NCI-H2029 (cell line): ENCODE measurements at regions not wholly inside any gene's neighbourhood (a gene's known extent, or its start where the extent isn't known, plus 50 kb on each side); places are given as distances from the start of the nearest gene placed in this dataset.
"Not testable (repeated sequence)": the region's sequence is repeated elsewhere in the genome, so short reads cannot be mapped to it uniquely, and the experiment has no call there.

ENCODE experiments used
- DNase-seq: peaks from one replicate; lab custom pipeline; 2025; lab: John Stamatoyannopoulos, UW

DNA sequence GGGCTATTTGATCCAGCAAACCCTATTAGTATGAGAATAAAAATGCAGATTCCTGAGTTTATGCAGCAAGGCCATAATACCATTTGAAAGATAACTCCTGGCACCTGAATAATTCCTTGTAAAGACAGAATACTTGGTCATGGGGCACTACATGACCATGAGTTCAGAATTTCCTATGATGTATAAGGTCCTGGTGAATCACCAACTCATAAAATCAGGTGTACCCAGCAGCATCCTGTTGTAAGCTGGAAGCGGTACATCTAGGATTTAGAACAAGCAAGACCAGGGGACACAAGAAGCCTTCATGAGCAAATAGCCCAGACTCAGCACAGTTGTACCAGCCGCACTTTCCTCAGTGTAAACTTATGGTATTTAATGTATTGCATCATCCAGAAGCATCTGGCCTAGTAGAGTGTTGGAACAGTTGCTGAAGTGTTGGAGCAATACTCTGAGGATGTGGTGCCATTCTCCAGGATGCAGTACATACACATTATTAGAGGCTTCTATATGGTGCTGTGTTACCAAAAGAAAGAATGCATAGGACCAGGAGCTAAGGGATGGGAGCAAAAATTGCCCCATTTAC, 233.4 kb downstream of the SQOR start:
- no peak for DNase-seq

DNA sequence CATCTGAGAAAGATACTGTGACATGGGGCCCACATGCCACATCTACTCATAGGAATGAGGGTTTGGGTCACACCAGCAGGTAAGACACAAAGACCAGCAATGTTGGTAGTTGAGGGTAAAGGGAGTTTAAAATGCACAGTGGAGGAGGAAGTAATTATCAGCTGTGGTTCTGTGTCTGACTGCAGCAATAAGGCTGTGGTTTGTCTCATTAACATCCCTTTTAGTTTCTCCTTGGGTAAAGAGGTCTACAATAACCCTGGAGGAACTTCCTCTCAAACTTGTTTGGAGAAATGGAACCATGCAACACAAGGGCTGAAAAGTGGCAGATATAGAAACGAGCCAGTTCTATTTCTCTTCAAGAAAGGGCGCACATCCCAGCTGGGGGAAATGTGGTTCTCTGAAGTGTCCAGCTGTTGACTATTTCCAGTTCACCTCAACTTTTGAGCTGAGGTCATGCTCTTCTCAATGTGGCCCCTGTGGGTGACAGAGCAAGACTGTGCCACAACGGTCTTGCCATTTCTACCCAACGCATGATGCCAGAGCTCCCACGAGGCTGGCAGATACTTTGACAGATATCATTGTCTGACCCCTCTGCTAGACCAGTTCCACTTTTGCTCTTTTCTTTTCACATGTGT, 234.3 kb downstream of the SQOR start:
- DNase-seq = no peak

- no peak for DNase-seq
Observed at GRCh38 chr15:45871121-45871855, 236.5 kb downstream of the SQOR start.

DNA sequence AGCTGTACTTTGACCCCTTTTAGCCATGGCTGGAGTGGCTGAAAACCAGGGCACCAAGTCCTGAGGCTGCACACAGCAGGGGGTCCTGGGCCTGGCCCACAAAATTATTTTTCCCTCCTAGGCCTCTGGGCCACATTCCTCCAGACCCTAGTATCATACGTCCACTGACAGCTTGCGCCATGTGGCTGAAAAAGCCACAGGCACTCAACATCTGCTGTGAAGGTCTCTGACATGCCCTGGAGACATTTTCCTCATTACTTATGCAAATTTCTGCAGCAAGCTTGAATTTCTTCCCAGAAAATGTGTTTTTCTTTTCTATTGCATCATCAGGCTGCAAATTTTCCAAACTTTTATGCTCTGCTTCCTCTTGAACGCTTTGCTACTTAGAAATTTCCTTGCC, 239.0 kb downstream of the SQOR start:
- DNase-seq = no peak

- DNase-seq = not testable (repeated sequence)
Observed at GRCh38 chr15:45874566-45874965, 239.7 kb downstream of the SQOR start.

DNA sequence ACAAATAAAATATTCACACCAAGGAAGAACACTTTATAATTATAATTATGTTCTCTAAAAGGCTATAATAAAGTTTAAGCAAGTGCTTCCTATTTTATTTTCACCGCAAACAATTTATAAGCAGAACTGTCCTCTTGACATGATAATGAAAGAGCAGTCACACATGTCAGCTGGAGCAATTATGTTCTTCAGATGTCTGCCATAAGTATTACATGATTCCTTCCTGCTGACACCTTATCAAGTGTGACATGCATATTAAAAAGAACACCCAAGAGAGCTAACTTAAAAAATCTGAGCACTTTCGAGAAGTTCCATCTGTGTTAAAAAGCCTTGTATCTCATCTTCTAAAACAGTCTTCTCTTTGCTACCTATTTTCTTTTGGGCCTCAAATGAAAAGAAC, 249.5 kb downstream of the SQOR start:
- DNase-seq = no peak

DNA sequence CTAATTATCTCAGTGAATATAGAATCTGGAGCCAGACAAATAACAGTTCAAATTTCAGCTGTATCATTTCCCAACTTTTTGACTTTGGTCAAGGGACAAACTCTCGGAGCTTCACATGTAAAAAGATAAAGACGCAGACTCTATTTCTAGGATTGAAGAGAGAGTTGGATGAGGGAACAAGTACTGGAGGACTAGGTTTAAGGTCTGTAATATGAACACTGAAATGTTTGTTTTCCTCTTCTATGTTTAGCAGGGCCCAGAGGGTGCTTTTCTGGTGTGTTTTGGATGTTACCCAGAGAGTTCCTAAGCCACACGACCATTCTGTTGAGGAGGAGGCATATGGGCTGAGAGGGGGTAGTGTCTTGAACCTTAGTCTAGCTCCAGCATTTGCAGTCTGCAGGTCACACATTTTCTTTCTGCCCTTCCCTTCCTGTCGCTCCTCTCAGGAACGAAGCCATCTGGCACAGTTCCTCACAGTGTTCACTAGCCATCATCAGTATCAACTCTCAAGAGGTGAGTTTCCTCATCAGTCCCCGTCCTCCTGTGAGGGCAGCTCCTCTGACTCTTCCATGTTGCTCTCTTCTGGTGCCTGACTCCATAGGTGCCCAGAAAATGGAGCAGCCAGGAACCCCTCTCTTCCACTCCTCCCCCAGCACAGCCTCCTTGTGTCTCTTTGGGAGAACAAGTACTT, 250.1 kb downstream of the SQOR start:
- peak; percentile 27 for DNase-seq

- no peak for DNase-seq
Observed at GRCh38 chr15:45885801-45886200, 251.0 kb downstream of the SQOR start.

DNA sequence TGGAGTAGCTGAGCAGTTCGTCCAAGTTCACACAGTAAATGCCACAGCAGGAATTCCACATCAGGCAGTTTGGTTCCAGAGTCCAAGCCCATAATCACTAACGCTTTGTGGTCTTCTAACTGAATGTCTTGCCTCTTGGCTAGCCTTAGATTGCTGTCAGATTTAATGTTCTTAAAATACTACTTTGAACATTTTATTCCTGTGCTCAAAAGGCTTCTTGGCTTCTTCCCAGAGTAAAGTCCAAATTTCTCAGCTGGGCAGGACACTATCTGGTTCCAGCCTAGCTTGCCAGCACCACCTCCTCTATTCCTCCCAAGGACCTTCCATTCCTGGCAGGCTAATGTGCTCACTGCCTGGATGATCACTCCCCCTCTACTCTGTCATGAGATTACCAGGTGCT, 256.9 kb downstream of the SQOR start:
- DNase-seq = no peak

DNA sequence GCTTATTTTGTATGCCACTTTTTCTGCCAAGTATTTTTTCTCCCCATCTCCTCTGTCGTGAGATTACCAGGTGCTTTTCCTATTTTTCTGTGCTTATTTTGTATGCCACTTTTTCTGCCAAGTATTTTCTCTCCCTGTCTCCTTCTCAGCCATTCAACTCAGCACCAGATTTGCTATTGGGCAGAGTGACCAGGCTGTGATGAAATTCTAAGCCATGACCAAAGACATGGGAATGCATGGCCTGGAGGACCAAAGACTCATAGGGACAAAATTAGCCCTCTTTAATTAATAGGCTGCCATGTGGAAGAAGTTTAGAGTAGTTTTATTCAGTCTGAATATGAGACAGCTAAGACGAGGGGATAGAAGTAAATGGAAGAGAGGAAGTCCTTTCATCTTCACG, 257.4 kb downstream of the SQOR start:
- no peak for DNase-seq

GRCh38 chr15:45903283-45903682, 268.5 kb downstream of the SQOR start:
- no peak for DNase-seq

GRCh38 chr15:45904019-45904418, 269.2 kb downstream of the SQOR start:
- no peak for DNase-seq

- DNase-seq = no peak
Observed at GRCh38 chr15:45906230-45906629, 271.4 kb downstream of the SQOR start.

DNA sequence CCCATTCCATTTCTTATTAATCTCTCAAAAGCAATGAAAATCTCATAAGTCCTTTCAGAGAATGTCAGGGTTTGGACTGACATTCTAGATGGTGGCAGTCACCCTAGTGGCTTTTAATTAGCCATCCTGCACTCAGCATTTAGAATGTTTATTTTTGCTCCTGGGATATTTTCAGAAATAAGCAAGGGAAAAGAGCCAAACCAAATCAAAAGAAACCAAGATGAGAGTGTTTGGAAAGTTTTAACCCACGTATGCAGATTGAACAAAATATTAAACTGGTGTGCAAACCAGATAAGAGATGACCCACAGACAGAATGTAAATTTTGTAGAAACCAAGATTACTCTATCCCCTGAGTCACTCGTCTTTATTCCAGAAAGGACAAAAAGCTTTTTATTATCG, 275.8 kb downstream of the SQOR start:
- DNase-seq = no peak

GRCh38 chr15:45913451-45913850, 278.6 kb downstream of the SQOR start:
- no peak for DNase-seq

DNA sequence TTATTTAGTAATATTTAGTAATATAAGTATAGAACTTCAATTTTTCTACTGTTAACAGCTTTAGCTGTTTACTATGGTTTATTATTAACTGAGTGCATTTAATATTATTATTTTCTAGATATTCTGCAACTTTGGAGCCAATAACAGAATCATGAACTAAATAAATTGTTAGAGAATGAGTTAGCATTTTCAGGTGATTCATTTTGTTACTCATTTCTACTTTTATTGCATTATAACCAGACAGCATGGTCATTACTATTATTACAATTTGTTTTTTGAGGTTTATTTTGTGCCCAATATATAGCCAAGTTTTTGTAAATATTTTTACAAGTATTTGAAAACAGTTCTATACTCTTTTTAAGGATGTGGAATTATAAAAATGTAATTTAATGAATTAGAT, 279.6 kb downstream of the SQOR start:
- DNase-seq = no peak

DNA sequence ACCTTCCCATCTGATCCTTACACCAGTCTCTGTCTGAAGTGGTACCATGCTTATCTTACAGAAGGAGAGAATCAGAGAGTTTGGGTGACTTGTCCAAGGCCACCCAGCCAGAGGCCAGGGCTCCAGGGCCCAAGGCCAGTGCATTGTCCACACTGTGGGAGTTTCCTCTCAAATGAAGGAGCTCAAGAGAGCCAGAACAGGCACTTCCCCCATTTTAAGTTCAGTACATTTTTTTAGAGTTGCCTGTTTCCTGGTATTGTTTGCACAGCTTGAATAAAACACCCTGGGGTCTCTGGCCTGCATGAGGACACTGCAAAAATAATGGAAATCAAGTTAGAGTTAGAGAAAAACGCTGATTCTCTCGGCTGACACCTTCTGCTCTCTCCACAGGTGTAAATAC, 284.0 kb downstream of the SQOR start:
- no peak for DNase-seq

GRCh38 chr15:45919806-45920205, 285.0 kb downstream of the SQOR start:
- no peak for DNase-seq

DNA sequence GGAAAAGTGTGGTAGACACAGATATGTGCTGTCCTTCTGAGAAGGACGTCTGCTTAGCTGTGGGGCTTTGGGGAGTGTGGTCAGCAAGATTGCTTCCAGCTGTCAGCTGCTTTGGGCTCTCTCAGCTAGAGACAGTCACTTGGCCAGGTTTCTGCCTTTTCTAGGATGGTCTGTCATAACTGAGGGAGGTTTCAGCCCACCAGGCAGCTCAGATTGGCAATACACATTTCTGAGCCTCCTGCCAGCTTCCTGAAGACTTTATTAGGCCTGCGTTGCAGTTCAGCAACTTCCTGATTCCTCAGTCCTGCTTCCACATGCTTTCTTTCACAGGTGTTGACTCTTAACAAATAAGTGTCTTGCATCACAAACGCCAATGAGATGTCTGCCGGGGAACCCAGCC, 286.5 kb downstream of the SQOR start:
- no peak for DNase-seq

DNA sequence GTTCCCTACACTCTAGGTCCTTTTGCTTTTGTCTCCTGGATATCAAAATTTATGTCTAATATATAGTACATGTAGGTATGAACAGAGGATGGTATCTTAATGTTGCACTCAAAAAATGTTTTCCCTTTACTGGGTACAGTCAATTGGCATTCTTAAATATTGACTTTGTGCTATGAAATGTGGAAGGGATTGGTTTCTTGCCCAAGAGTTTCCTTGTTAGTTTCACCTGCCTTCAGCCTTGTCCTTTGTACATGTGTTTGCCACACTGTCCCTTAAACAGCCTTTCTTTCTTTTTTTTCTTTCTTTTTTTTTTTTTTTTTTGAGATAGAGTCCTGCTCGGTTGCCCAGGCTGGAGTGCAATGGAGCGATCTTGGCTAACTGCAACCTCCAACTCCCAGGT, 287.1 kb downstream of the SQOR start:
- DNase-seq = no peak

DNA sequence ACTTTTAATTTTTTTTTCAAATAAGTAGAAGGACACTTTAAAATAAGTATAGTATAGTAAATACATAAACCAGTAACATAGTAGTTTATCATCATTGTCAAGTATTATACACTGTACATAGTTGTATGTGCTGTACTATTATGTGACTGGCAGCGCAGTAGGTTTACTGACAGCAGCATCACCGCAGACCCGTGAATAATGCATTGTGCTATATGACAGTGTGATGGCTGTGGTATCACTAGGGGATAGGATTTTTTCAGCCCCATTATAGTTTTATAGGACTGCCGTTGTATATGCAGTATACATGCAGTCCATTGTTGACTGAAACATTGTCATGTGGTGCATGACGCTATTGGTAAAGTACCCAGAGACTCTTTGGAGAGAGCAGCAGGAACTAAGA, 306.5 kb downstream of the SQOR start:
- DNase-seq = no peak

- DNase-seq = no peak
Observed at GRCh38 chr15:45943240-45943639, 308.4 kb downstream of the SQOR start.

- no peak for DNase-seq
Observed at GRCh38 chr15:45946111-45946510, 311.3 kb downstream of the SQOR start.
